SU-DHL-6 (cell line): ENCODE measurements at regions not wholly inside any gene's neighbourhood (a gene's known extent, or its start where the extent isn't known, plus 50 kb on each side); places are given as distances from the start of the nearest gene placed in this dataset.
"Not testable (repeated sequence)": the region's sequence is repeated elsewhere in the genome, so short reads cannot be mapped to it uniquely, and the experiment has no call there.

Experiments used
- H2AFZ ChIP-seq: fragments of 200-600 bp; sonication (generic); 2 replicates; pipeline ENCODE4 v1.6.1; 2014; ENCODE audit warnings: low read depth, mild to moderate bottlenecking, moderate library complexity, mixed read lengths, antibody characterized with exemption, low read length; ENCODE audit not compliant: severe bottlenecking
- H3F3A ChIP-seq: fragments of 200-600 bp; shearing (Covaris generic); 2 replicates; pipeline ENCODE4 v1.6.0; 2016; ENCODE audit warnings: antibody characterized with exemption, mild to moderate bottlenecking; ENCODE audit not compliant: insufficient read depth
- H3K27ac ChIP-seq: fragments of 200-600 bp; sonication (generic); 2 replicates; pipeline ENCODE4 v1.5.1; 2016; ENCODE audit warnings: low read depth, mild to moderate bottlenecking, low read length, moderate library complexity, mixed read lengths
- H3K27me3 ChIP-seq: fragments of 200-600 bp; sonication (generic), shearing (Covaris generic); 2 replicates; pipeline ENCODE4 v1.6.0; 2014; ENCODE audit warnings: mild to moderate bottlenecking, low read length
- H3K36me3 ChIP-seq: fragments of 200-600 bp; sonication (generic); 2 replicates; pipeline ENCODE4 v1.6.1; 2014; ENCODE audit warnings: mild to moderate bottlenecking, low read length, mixed read lengths
- H3K4me2 ChIP-seq: fragments of 300-600, 200-600 bp; shearing (Covaris generic), sonication (generic); 2 replicates; pipeline ENCODE4 v1.6.0; 2014; ENCODE audit warnings: low read length, low read depth, mild to moderate bottlenecking; ENCODE audit not compliant: poor library complexity, severe bottlenecking
- H3K4me3 ChIP-seq: fragments of 200-600 bp; sonication (generic); 2 replicates; pipeline ENCODE4 v1.5.1; 2014; ENCODE audit warnings: antibody characterized with exemption, low read length, mild to moderate bottlenecking, mixed read lengths; ENCODE audit not compliant: insufficient read depth, poor library complexity, severe bottlenecking
- H3K79me2 ChIP-seq: fragments of 200-600 bp; sonication (generic); 2 replicates; pipeline ENCODE4 v1.6.1; 2014; ENCODE audit warnings: mild to moderate bottlenecking, low read length, moderate library complexity; ENCODE audit not compliant: insufficient read depth
- H3K9ac ChIP-seq: fragments of 200-600 bp; sonication (generic); 2 replicates; pipeline ENCODE4 v1.7.0; 2014; ENCODE audit warnings: mild to moderate bottlenecking, low read length
- H3K9me2 ChIP-seq: fragments of 200-600 bp; sonication (generic); replicated peaks from 2 replicates; pipeline ENCODE4 v1.6.1; 2014; ENCODE audit warnings: low read length; ENCODE audit not compliant: insufficient read depth
- H3K9me3 ChIP-seq: fragments of 200-600 bp; sonication (generic); 2 replicates; pipeline ENCODE4 v1.6.1; 2014; ENCODE audit warnings: low read length, mixed read lengths; ENCODE audit not compliant: insufficient read depth
- H4K20me1 ChIP-seq: fragments of 200-600 bp; sonication (generic); 2 replicates; pipeline ENCODE4 v1.6.1; 2014; ENCODE audit warnings: low read depth, mild to moderate bottlenecking, antibody characterized with exemption, low read length, moderate library complexity, mixed read lengths
- EZH2phosphoT487 ChIP-seq: fragments of 200-600 bp; sonication (generic), shearing (Covaris generic); conservative IDR thresholded peaks from 2 replicates; pipeline ENCODE4 v1.6.1; 2018; ENCODE audit warnings: mild to moderate bottlenecking, antibody characterized with exemption, low read length, moderate library complexity, mixed read lengths
- TF ChIP-seq, protein P1 (sequence below): fragments of 200-600 bp; sonication (generic); IDR thresholded peaks from one replicate; pipeline ENCODE4 v1.5.1; 2017; ENCODE audit warnings: antibody characterized with exemption, mild to moderate bottlenecking, low read length, moderate library complexity; ENCODE audit not compliant: insufficient read depth, poor library complexity, severe bottlenecking

DNA sequence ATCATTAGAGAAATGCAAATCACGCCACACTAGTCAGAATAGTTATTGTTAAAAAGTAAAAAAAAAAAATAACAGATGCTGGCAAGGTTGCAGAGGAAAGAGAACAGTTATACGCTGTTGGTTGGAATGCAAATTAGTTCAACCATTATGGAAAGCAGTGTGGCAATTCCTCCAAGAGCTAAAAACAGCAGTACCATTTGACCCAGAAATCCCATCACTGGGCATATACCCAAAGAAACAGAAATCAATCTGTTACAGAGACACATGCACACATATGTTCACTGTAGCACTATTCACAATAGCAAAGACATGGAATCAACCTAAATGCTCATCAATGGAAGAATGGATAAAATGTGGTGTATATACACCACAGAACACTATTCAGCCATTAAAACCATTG lies 388.7 kb upstream of the FMR1 start:
- TF ChIP-seq, protein P1, sequence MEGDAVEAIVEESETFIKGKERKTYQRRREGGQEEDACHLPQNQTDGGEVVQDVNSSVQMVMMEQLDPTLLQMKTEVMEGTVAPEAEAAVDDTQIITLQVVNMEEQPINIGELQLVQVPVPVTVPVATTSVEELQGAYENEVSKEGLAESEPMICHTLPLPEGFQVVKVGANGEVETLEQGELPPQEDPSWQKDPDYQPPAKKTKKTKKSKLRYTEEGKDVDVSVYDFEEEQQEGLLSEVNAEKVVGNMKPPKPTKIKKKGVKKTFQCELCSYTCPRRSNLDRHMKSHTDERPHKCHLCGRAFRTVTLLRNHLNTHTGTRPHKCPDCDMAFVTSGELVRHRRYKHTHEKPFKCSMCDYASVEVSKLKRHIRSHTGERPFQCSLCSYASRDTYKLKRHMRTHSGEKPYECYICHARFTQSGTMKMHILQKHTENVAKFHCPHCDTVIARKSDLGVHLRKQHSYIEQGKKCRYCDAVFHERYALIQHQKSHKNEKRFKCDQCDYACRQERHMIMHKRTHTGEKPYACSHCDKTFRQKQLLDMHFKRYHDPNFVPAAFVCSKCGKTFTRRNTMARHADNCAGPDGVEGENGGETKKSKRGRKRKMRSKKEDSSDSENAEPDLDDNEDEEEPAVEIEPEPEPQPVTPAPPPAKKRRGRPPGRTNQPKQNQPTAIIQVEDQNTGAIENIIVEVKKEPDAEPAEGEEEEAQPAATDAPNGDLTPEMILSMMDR, result no peak
- no peak for TF ChIP-seq EZH2phosphoT487
- Histone ChIP-seq H3K27ac (no peak overlapping the region), H3K79me2 (no peaks in the 10 kb centered on the region), H3F3A (no peaks in the 10 kb centered on the region), H3K4me3 (no peak overlapping the region), H3K4me2 (no peak overlapping the region), H3K9ac (no peak overlapping the region), H3K9me2 (no peaks in the 10 kb centered on the region), H2AFZ (no peak overlapping the region), H3K36me3 (no peaks in the 10 kb centered on the region), H3K9me3 (no peaks in the 10 kb centered on the region), H4K20me1 (no peaks in the 10 kb centered on the region), H3K27me3 (no peaks in the 10 kb centered on the region)

DNA sequence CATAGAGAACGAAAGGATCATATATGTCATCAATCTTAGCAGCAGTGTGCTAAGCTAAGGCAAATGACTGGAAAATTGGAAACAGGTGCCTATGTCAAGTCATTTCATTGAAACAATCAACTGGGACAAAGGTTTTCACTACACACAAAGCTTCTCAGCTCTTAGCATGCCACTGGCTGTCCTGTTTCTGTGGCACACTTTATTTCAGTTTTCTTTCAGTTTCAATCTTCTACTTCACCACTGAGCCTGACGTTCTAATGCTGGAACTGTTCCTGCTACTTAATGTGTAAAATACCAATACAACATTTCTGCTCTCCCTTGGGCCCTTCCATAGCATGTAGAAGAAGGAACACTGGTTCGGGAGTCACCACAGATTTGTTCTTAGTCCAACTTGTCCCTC lies 378.3 kb upstream of the FMR1 start:
- Histone ChIP-seq H3K4me2 (no peak overlapping the region), H4K20me1 (no peaks in the 10 kb centered on the region), H3K9me2 (no peaks in the 10 kb centered on the region), H2AFZ (no peak overlapping the region), H3K27ac (no peak overlapping the region), H3F3A (no peaks in the 10 kb centered on the region), H3K27me3 (no peaks in the 10 kb centered on the region), H3K79me2 (no peaks in the 10 kb centered on the region), H3K36me3 (no peaks in the 10 kb centered on the region), H3K9me3 (no peaks in the 10 kb centered on the region), H3K4me3 (no peak overlapping the region), H3K9ac (no peak overlapping the region)
- no peak for TF ChIP-seq EZH2phosphoT487
- TF ChIP-seq, protein P1, result no peak

DNA sequence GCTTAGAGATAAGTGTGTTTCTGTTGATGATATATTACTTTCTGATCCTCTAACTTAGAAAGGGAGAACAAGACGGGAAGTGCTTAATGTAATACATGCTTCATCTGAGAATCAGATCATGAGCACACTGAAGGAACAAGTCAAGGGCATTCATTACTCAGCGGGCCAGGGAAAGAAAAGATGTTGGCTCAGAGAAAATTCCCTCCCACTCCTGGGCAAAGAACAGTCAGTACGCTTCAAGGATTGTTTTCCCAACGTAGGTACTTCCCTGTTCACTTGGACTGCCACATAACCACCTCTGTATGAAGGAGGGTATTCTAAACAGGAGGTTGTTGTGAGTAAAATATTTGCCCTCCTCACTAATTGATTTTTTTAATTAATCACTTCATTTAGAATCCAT lies 374.5 kb upstream of the FMR1 start:
- Histone ChIP-seq H4K20me1 (no peaks in the 10 kb centered on the region), H3K4me2 (no peak overlapping the region), H3K9ac (no peak overlapping the region), H3K27ac (no peak overlapping the region), H2AFZ (no peak overlapping the region), H3K9me2 (no peaks in the 10 kb centered on the region), H3K4me3 (no peak overlapping the region), H3K36me3 (no peaks in the 10 kb centered on the region), H3K79me2 (no peaks in the 10 kb centered on the region), H3K27me3 (no peaks in the 10 kb centered on the region), H3K9me3 (no peaks in the 10 kb centered on the region), H3F3A (no peaks in the 10 kb centered on the region)
- no peak for TF ChIP-seq EZH2phosphoT487
- TF ChIP-seq, protein P1, result no peak

DNA sequence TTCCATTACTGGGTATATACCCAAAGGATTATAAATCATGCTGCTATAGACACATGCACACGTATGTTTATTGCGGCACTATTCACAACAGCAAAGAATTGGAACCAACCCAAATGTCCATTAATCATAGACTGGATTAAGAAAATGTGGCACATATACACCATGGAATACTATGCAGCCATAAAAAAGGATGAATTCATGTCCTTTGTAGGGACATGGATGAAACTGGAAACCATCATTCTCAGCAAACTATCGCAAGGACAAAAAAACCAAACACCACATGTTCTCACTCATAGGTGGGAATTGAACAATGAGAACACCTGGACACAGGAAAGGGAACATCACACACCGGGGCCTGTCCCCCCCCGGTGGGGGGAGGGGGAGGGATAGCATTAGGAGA lies 363.7 kb upstream of the FMR1 start:
- H2AFZ ChIP-seq, H3K27me3 ChIP-seq: not testable (repeated sequence)

More for the DNA sequence above, 363.7 kb upstream of the FMR1 start:
- not testable (repeated sequence) for H3K79me2 ChIP-seq, H3K27ac ChIP-seq, H3K9me2 ChIP-seq, H3K36me3 ChIP-seq, H4K20me1 ChIP-seq, H3K4me2 ChIP-seq, H3F3A ChIP-seq, H3K4me3 ChIP-seq, H3K9ac ChIP-seq, H3K9me3 ChIP-seq
